ENCODE measurements at regions not wholly inside any gene's neighbourhood (a gene's known extent, or its start where the extent isn't known, plus 50 kb on each side); places are given as distances from the start of the nearest gene placed in this dataset.

- TF ChIP-seq ZNF785 (tag by site-specific recombination; IDR thresholded peaks at IDR 0.05) (no peak), HIC1 (tag by site-specific recombination; IDR thresholded peaks at IDR 0.05) (no peak), ZBTB1 (tag by site-specific recombination; IDR thresholded peaks at IDR 0.05) (no peak), ZNF26 (tag by site-specific recombination; IDR thresholded peaks at IDR 0.05) (no peak)
Measured at GRCh38 chr15:31262143-31262530, 64.5 kb upstream of the KLF13 start.
